ENCODE measurements at regions not wholly inside any gene's neighbourhood (a gene's known extent, or its start where the extent isn't known, plus 50 kb on each side); places are given as distances from the start of the nearest gene placed in this dataset.
A peak's percentile ranks its signal among the peaks of the same experiment; 100 is the strongest.
"Not testable (repeated sequence)": the region's sequence is repeated elsewhere in the genome, so short reads cannot be mapped to it uniquely, and the experiment has no call there.

GRCh38 chr7:130948822-130949221 is 214.8 kb upstream of the KLF14 start:
- no peak for ATAC-seq
- Mint-ChIP-seq H3K4me3 (peak overlapping the region; percentile 22), H3K36me3 (ENCODE audit: insufficient read depth) (peaks cover 45% of the 10 kb centered on the region), H3K27me3 (ENCODE audit: low read depth) (no peaks in the 10 kb centered on the region), H3K4me1 (ENCODE audit: low read depth) (peaks cover 56% of the 10 kb centered on the region), H3K9me3 (no peaks in the 10 kb centered on the region)
- DNase-seq = no peak

GRCh38 chr7:130949550-130949949 is 215.5 kb upstream of the KLF14 start:
- H3K9me3 Mint-ChIP-seq = no peaks in the 10 kb centered on the region
- no peak for ATAC-seq
- no peaks in the 10 kb centered on the region for H3K27me3 Mint-ChIP-seq (ENCODE audit: low read depth)
- H3K36me3 Mint-ChIP-seq (ENCODE audit: insufficient read depth) = peaks cover 46% of the 10 kb centered on the region
- no peak overlapping the region for H3K4me3 Mint-ChIP-seq
- H3K4me1 Mint-ChIP-seq (ENCODE audit: low read depth) = peaks cover 57% of the 10 kb centered on the region
- DNase-seq = no peak

GRCh38 chr7:130950054-130950453 is 216.0 kb upstream of the KLF14 start:
- H3K9me3 Mint-ChIP-seq = no peaks in the 10 kb centered on the region
- peaks cover 46% of the 10 kb centered on the region for H3K36me3 Mint-ChIP-seq (ENCODE audit: insufficient read depth)
- no peaks in the 10 kb centered on the region for H3K27me3 Mint-ChIP-seq (ENCODE audit: low read depth)
- no peak for ATAC-seq
- DNase-seq = no peak
- H3K4me1 Mint-ChIP-seq (ENCODE audit: low read depth) = peaks cover 55% of the 10 kb centered on the region
- no peak overlapping the region for H3K4me3 Mint-ChIP-seq

- Mint-ChIP-seq H3K27me3 (ENCODE audit: low read depth) (no peaks in the 10 kb centered on the region), H3K36me3 (ENCODE audit: insufficient read depth) (peaks cover 46% of the 10 kb centered on the region), H3K4me3 (no peak overlapping the region), H3K4me1 (ENCODE audit: low read depth) (peaks cover 54% of the 10 kb centered on the region), H3K9me3 (no peaks in the 10 kb centered on the region)
- peak; percentile 1 to 2 for ATAC-seq
- no peak for DNase-seq
Measured at GRCh38 chr7:130950741-130951140, 216.7 kb upstream of the KLF14 start.

GRCh38 chr7:130951303-130951975 is 217.4 kb upstream of the KLF14 start:
- DNase-seq = no peak
- Mint-ChIP-seq H3K27me3 (ENCODE audit: low read depth) (no peaks in the 10 kb centered on the region), H3K9me3 (no peaks in the 10 kb centered on the region), H3K36me3 (ENCODE audit: insufficient read depth) (peaks cover 45% of the 10 kb centered on the region), H3K4me3 (no peak overlapping the region), H3K4me1 (ENCODE audit: low read depth) (peaks cover 52% of the 10 kb centered on the region)
- peak; percentile 12 to 15 for ATAC-seq

GRCh38 chr7:130951976-130952876 is 218.2 kb upstream of the KLF14 start:
- ATAC-seq (no peak), DNase-seq (no peak)
- H3K4me3 Mint-ChIP-seq = no peak overlapping the region
- H3K36me3 Mint-ChIP-seq (ENCODE audit: insufficient read depth) = peaks cover 47% of the 10 kb centered on the region
- H3K27me3 Mint-ChIP-seq (ENCODE audit: low read depth) = no peaks in the 10 kb centered on the region
- H3K4me1 Mint-ChIP-seq (ENCODE audit: low read depth) = peaks cover 44% of the 10 kb centered on the region
- H3K9me3 Mint-ChIP-seq = no peaks in the 10 kb centered on the region

- Mint-ChIP-seq H3K9me3 (no peaks in the 10 kb centered on the region), H3K4me3 (no peak overlapping the region), H3K36me3 (ENCODE audit: insufficient read depth) (peaks cover 52% of the 10 kb centered on the region), H3K4me1 (ENCODE audit: low read depth) (peaks cover 35% of the 10 kb centered on the region), H3K27me3 (ENCODE audit: low read depth) (no peaks in the 10 kb centered on the region)
- DNase-seq = no peak
- no peak for ATAC-seq
Measured at GRCh38 chr7:130953196-130953595, 219.2 kb upstream of the KLF14 start.

- no peak for DNase-seq
- Mint-ChIP-seq H3K9me3 (no peaks in the 10 kb centered on the region), H3K4me3 (no peak overlapping the region), H3K4me1 (ENCODE audit: low read depth) (peaks cover 32% of the 10 kb centered on the region), H3K36me3 (ENCODE audit: insufficient read depth) (peaks cover 63% of the 10 kb centered on the region), H3K27me3 (ENCODE audit: low read depth) (no peaks in the 10 kb centered on the region)
- ATAC-seq = peak; percentile 7
Measured at GRCh38 chr7:130954918-130955564, 221.0 kb upstream of the KLF14 start.

GRCh38 chr7:130955565-130955919 is 221.5 kb upstream of the KLF14 start:
- no peak for DNase-seq
- no peak for ATAC-seq
- Mint-ChIP-seq H3K27me3 (ENCODE audit: low read depth) (no peaks in the 10 kb centered on the region), H3K4me1 (ENCODE audit: low read depth) (peaks cover 34% of the 10 kb centered on the region), H3K4me3 (no peak overlapping the region), H3K9me3 (no peaks in the 10 kb centered on the region), H3K36me3 (ENCODE audit: insufficient read depth) (peaks cover 68% of the 10 kb centered on the region)

GRCh38 chr7:130956417-130957136 is 222.6 kb upstream of the KLF14 start:
- Mint-ChIP-seq H3K36me3 (ENCODE audit: insufficient read depth) (peaks cover 72% of the 10 kb centered on the region), H3K4me1 (ENCODE audit: low read depth) (peaks cover 38% of the 10 kb centered on the region), H3K27me3 (ENCODE audit: low read depth) (no peaks in the 10 kb centered on the region), H3K4me3 (no peak overlapping the region), H3K9me3 (no peaks in the 10 kb centered on the region)
- no peak for ATAC-seq
- no peak for DNase-seq

- H3K4me3 Mint-ChIP-seq = no peak overlapping the region
- peaks cover 75% of the 10 kb centered on the region for H3K36me3 Mint-ChIP-seq (ENCODE audit: insufficient read depth)
- H3K9me3 Mint-ChIP-seq = no peaks in the 10 kb centered on the region
- no peak for DNase-seq
- ATAC-seq = no peak
- peaks cover 43% of the 10 kb centered on the region for H3K4me1 Mint-ChIP-seq (ENCODE audit: low read depth)
- H3K27me3 Mint-ChIP-seq (ENCODE audit: low read depth) = no peaks in the 10 kb centered on the region
Measured at GRCh38 chr7:130957137-130957513, 223.1 kb upstream of the KLF14 start.

GRCh38 chr7:130957722-130958435 is 223.9 kb upstream of the KLF14 start:
- not testable (repeated sequence) for ATAC-seq; H3K27me3 Mint-ChIP-seq (ENCODE audit: low read depth); H3K9me3 Mint-ChIP-seq; DNase-seq; H3K4me3 Mint-ChIP-seq
- H3K4me1 Mint-ChIP-seq (ENCODE audit: low read depth) = peaks cover 46% of the 10 kb centered on the region
- H3K36me3 Mint-ChIP-seq (ENCODE audit: insufficient read depth) = peaks cover 76% of the 10 kb centered on the region

- no peak for ATAC-seq
- Mint-ChIP-seq H3K4me1 (ENCODE audit: low read depth) (peaks cover 45% of the 10 kb centered on the region), H3K27me3 (ENCODE audit: low read depth) (no peaks in the 10 kb centered on the region), H3K4me3 (no peak overlapping the region), H3K36me3 (ENCODE audit: insufficient read depth) (peaks cover 68% of the 10 kb centered on the region), H3K9me3 (no peaks in the 10 kb centered on the region)
- no peak for DNase-seq
Measured at GRCh38 chr7:130958846-130959245, 224.8 kb upstream of the KLF14 start.
